PC-9 (cell line): ENCODE measurements at regions not wholly inside any gene's neighbourhood (a gene's known extent, or its start where the extent isn't known, plus 50 kb on each side); places are given as distances from the start of the nearest gene placed in this dataset.

Experiments used
- BruUV-seq: library from RNA; stranded (reverse); fragments of 400-500 nt; replicated peaks from 2 replicates; lab custom pipeline; 2021; lab: Mats Ljungman, UMichigan
- CTCF ChIA-PET: fragments of 300-600 bp; sonication (Branson Sonifier 250); formaldehyde crosslinking; loops from one replicate; lab custom pipeline; 2022; ENCODE audit warnings: antibody characterized with exemption; lab: Charles Lee
- POLR2A ChIA-PET: fragments of 300-600 bp; sonication (Branson Sonifier 250); formaldehyde crosslinking; loops from one replicate; lab custom pipeline; 2022; ENCODE audit warnings: antibody characterized with exemption; ENCODE audit not compliant: unreplicated experiment; lab: Charles Lee
- DNase-seq, 2 experiments: peaks; one replicate each; pipeline versions ENCODE4 v3.0.0 to v3.0.0-alpha.2; 2015 to 2022; ENCODE audit warnings: mixed read lengths in 1 of 2
- H2AFZ ChIP-seq: fragments of 200-600 bp; sonication (generic); 2 replicates; pipeline ENCODE4 v1.8.1; 2017; ENCODE audit warnings: antibody characterized with exemption
- H3F3A ChIP-seq: fragments of 200-600 bp; sonication (generic); 2 replicates; pipeline ENCODE4 v1.8.1; 2017; ENCODE audit warnings: antibody characterized with exemption, mild to moderate bottlenecking, low read depth; ENCODE audit not compliant: insufficient read depth
- H3K27ac ChIP-seq: fragments of 200-600 bp; sonication (generic); 2 replicates; pipeline ENCODE4 v1.6.1; 2016; ENCODE audit warnings: mixed run types
- H3K27me3 ChIP-seq: fragments of 200-600 bp; sonication (generic); 2 replicates; pipeline ENCODE4 v1.6.1; 2016; ENCODE audit warnings: low read depth, mixed run types; ENCODE audit not compliant: insufficient read depth
- H3K36me3 ChIP-seq: fragments of 200-600 bp; sonication (generic); 2 replicates; pipeline ENCODE4 v1.6.1; 2016; ENCODE audit warnings: low read depth, mixed run types
- H3K4me1 ChIP-seq: fragments of 200-600 bp; sonication (generic); replicated peaks from 2 replicates; pipeline ENCODE4 v1.6.1; 2016; ENCODE audit warnings: mixed run types; ENCODE audit not compliant: insufficient read depth
- H3K4me2 ChIP-seq: fragments of 200-600 bp; sonication (generic); 2 replicates; pipeline ENCODE4 v1.6.1; 2017; ENCODE audit warnings: mixed run types
- H3K4me3 ChIP-seq: fragments of 200-600 bp; sonication (generic); 2 replicates; pipeline ENCODE4 v1.6.1; 2016; ENCODE audit warnings: mixed run types
- H3K79me2 ChIP-seq: fragments of 200-600 bp; sonication (generic); 2 replicates; pipeline ENCODE4 v1.6.1; 2017; ENCODE audit warnings: low read depth, mixed run types
- H3K9me2 ChIP-seq: fragments of 200-600 bp; sonication (generic); 2 replicates; pipeline ENCODE4 v1.8.1; 2017; ENCODE audit warnings: mild to moderate bottlenecking; ENCODE audit not compliant: insufficient read depth
- H3K9me3 ChIP-seq: fragments of 200-600 bp; sonication (generic); 2 replicates; pipeline ENCODE4 v1.8.1; 2016; ENCODE audit warnings: low read depth; ENCODE audit not compliant: insufficient read depth
- H4K20me1 ChIP-seq: fragments of 200-600 bp; sonication (generic); 2 replicates; pipeline ENCODE4 v1.8.1; 2017; ENCODE audit not compliant: insufficient read depth
- CTCF ChIP-seq: fragments of 200-600 bp; sonication (generic); conservative IDR thresholded peaks from 2 replicates; pipeline ENCODE4 v1.6.1; 2017; ENCODE audit warnings: mixed run types, antibody characterized with exemption, mild to moderate bottlenecking, moderate library complexity
- EZH2 ChIP-seq: fragments of 200-600 bp; sonication (generic); IDR thresholded peaks from 2 replicates; pipeline ENCODE4 v1.8.0; 2017; ENCODE audit warnings: antibody characterized with exemption, low read depth
- intact Hi-C: fragments of 100-400 bp; cut with micrococcal nuclease; formaldehyde crosslinking; loops from one replicate; pipeline ENCODE4 v1.10.0; 2022; ENCODE audit not compliant: unreplicated experiment

- Histone ChIP-seq H3K4me2 (no peak overlapping the region), H3K79me2 (no peaks in the 10 kb centered on the region)
- intact Hi-C loops: no loop called here
Measured at GRCh38 chr2:201973305-201973928, 60.2 kb upstream of the FZD7 start.

DNA sequence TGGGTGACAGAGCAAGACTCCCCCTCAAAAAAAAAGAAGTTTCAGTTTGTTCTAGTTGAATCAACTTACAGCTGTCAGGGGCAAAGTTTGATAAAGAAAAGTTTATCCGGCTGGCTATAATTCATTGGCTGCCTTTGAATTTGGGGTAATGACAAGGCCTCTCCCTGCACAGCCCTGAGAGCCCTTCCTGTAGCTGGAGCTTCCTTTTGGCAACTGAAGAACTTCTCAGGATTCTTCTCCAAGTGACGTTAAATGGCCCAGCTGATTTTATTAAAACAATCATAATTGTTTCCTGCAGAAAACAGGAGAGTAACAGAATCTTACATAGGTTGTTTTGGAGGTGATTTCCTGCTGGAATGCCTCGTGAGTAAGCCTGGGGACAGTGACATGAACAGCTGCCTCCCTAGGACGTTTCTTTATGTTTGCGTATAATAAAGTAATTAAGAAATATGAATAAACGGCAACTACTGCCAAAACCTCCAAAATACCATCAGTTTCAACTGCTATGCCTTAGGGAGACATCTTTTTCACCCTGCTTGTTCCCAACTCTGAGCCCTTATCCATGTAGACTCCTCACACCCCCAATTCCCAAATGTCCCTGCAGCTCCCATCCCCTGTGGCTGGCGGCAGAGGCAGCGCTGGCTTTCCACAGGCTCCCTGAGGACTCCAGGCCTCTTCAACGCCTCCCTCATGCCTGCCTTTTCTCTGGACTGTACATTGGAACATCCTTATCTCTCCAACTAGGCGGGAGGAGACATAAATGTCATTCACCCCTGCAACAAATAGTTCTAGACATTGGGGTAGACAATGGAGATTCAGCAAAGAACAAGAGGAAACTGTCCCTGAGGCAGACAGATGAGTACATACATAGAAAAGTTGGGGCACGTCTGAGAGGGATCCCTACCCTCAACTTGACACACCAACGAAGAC, 59.2 kb upstream of the FZD7 start:
- no peak for TF ChIP-seq EZH2
- TF ChIP-seq CTCF: no peak
- H3K27me3 ChIP-seq: no peaks in the 10 kb centered on the region
- no peak for DNase-seq
- H3K4me1 ChIP-seq: no peaks in the 10 kb centered on the region
- intact Hi-C loops: loop anchor here (5.0 kb wide), 1 partner anchor 82 kb away; no protein-coding TSS in a partner anchor
- H3K36me3 ChIP-seq: no peaks in the 10 kb centered on the region
- H3K27ac ChIP-seq: no peak overlapping the region
- H3K9me3 ChIP-seq: no peaks in the 10 kb centered on the region
- CTCF ChIA-PET: no interaction called here
- no peaks in the 10 kb centered on the region for H3F3A ChIP-seq
- H3K4me3 ChIP-seq: no peak overlapping the region
- no TSS peak for BruUV-seq
- POLR2A ChIA-PET: no interaction called here
- H3K79me2 ChIP-seq: no peaks in the 10 kb centered on the region
- no peak overlapping the region for H3K4me2 ChIP-seq
- no peak overlapping the region for H2AFZ ChIP-seq
- no peaks in the 10 kb centered on the region for H4K20me1 ChIP-seq
- no peaks in the 10 kb centered on the region for H3K9me2 ChIP-seq

More at GRCh38 chr2:201973305-201973928, 60.2 kb upstream of the FZD7 start:
- Histone ChIP-seq H3K36me3 (no peaks in the 10 kb centered on the region), H3K4me3 (no peak overlapping the region), H2AFZ (no peak overlapping the region), H3K9me3 (no peaks in the 10 kb centered on the region), H3K9me2 (no peaks in the 10 kb centered on the region), H3F3A (no peaks in the 10 kb centered on the region), H3K27me3 (no peaks in the 10 kb centered on the region), H4K20me1 (no peaks in the 10 kb centered on the region), H3K4me1 (no peaks in the 10 kb centered on the region), H3K27ac (no peak overlapping the region)
- no peak for DNase-seq
- POLR2A ChIA-PET: no interaction called here
- no TSS peak for BruUV-seq
- CTCF ChIA-PET: no interaction called here
- TF ChIP-seq CTCF (no peak), EZH2 (no peak)

- DNase-seq: no peak
- TF ChIP-seq EZH2 (no peak), CTCF (no peak)
- no peaks in the 10 kb centered on the region for H4K20me1 ChIP-seq
- no TSS peak for BruUV-seq
- H3K27ac ChIP-seq: no peak overlapping the region
- intact Hi-C loops: loop anchor here (5.0 kb wide), 1 partner anchor 83 kb away; no protein-coding TSS in a partner anchor
- no peaks in the 10 kb centered on the region for H3K79me2 ChIP-seq
- no peaks in the 10 kb centered on the region for H3K9me2 ChIP-seq
- no peaks in the 10 kb centered on the region for H3K36me3 ChIP-seq
- POLR2A ChIA-PET: no interaction called here
- H3F3A ChIP-seq: no peaks in the 10 kb centered on the region
- no peak overlapping the region for H3K4me3 ChIP-seq
- no peak overlapping the region for H3K4me2 ChIP-seq
- no peak overlapping the region for H2AFZ ChIP-seq
- H3K4me1 ChIP-seq: no peaks in the 10 kb centered on the region
- no peaks in the 10 kb centered on the region for H3K27me3 ChIP-seq
- no peaks in the 10 kb centered on the region for H3K9me3 ChIP-seq
- CTCF ChIA-PET: no interaction called here
Measured at GRCh38 chr2:201975434-201975833, 58.2 kb upstream of the FZD7 start.
